Testis (tissue), 2 donors: ENCODE measurements at regions not wholly inside any gene's neighbourhood (a gene's known extent, or its start where the extent isn't known, plus 50 kb on each side); places are given as distances from the start of the nearest gene placed in this dataset.
"Not testable (repeated sequence)": the region's sequence is repeated elsewhere in the genome, so short reads cannot be mapped to it uniquely, and the experiment has no call there.

Source experiments
- CTCF ChIP-seq, 3 experiments: fragments of 450-650 bp in 2 of 3; fragments of 200-600 bp in 1 of 3; sonication (generic) in 1 of 3; IDR thresholded peaks; one replicate each; pipeline ENCODE4 v1.5.1; 2016 to 2019; ENCODE audit warnings: antibody characterized with exemption in 3 of 3, mild to moderate bottlenecking in 2 of 3, moderate library complexity in 1 of 3
- POLR2A ChIP-seq: fragments of 450-650 bp; IDR thresholded peaks from one replicate; pipeline ENCODE4 v1.6.1; 2017; ENCODE audit warnings: antibody characterized with exemption, mild to moderate bottlenecking, moderate library complexity

GRCh38 chr13:108042866-108043265 is 172.5 kb downstream of the LIG4 start:
- TF ChIP-seq CTCF (IDR thresholded peaks at IDR 0.05); POLR2A: not testable (repeated sequence)
